H9 (cell line): ENCODE measurements at regions not wholly inside any gene's neighbourhood (a gene's known extent, or its start where the extent isn't known, plus 50 kb on each side); places are given as distances from the start of the nearest gene placed in this dataset.
"Not testable (repeated sequence)": the region's sequence is repeated elsewhere in the genome, so short reads cannot be mapped to it uniquely, and the experiment has no call there.

Experiments
- DNase-seq: peaks from one replicate; pipeline ENCODE4 v3.0.0-alpha.2; 2017
- H2AFZ ChIP-seq: one replicate; pipeline ENCODE4 v1.6.1; 2013; ENCODE audit warnings: mild to moderate bottlenecking, low read length, control low read depth, moderate library complexity
- H2AK5ac ChIP-seq: 2 replicates; pipeline ENCODE4 v1.6.1; 2013; ENCODE audit warnings: low read length, control low read depth, mixed read lengths; ENCODE audit not compliant: insufficient read length
- H2BK120ac ChIP-seq: one replicate; pipeline ENCODE4 v1.6.1; 2013; ENCODE audit warnings: low read depth, mild to moderate bottlenecking, low read length, control low read depth, inconsistent platforms; ENCODE audit not compliant: poor library complexity, severe bottlenecking
- H2BK12ac ChIP-seq: 2 replicates; pipeline ENCODE4 v1.6.1; 2013; ENCODE audit warnings: low read length, control low read depth, mixed read lengths, low read depth; ENCODE audit not compliant: insufficient read length
- H2BK15ac ChIP-seq: 2 replicates; pipeline ENCODE4 v1.6.1; 2013; ENCODE audit warnings: low read depth, low read length, control low read depth
- H2BK20ac ChIP-seq: one replicate; pipeline ENCODE4 v1.6.1; 2013; ENCODE audit warnings: low read depth, mild to moderate bottlenecking, low read length, control low read depth, inconsistent platforms; ENCODE audit not compliant: poor library complexity, severe bottlenecking
- H2BK5ac ChIP-seq: 2 replicates; pipeline ENCODE4 v1.6.1; 2013; ENCODE audit warnings: low read length, control low read depth, mixed read lengths; ENCODE audit not compliant: insufficient read length
- H3K14ac ChIP-seq: 2 replicates; pipeline ENCODE4 v1.6.1; 2013; ENCODE audit warnings: low read length, control low read depth; ENCODE audit not compliant: insufficient read depth
- H3K18ac ChIP-seq: 2 replicates; pipeline ENCODE4 v1.6.1; 2013; ENCODE audit warnings: low read depth, mild to moderate bottlenecking, mixed read lengths, low read length, control low read depth; ENCODE audit not compliant: insufficient read length
- H3K23ac ChIP-seq: 2 replicates; pipeline ENCODE4 v1.6.1; 2013; ENCODE audit warnings: low read length, control low read depth, mixed read lengths, low read depth; ENCODE audit not compliant: insufficient read length
- H3K23me2 ChIP-seq: 2 replicates; pipeline ENCODE4 v1.6.1; 2013; ENCODE audit warnings: low read depth, mild to moderate bottlenecking, mixed read lengths, low read length, control low read depth; ENCODE audit not compliant: insufficient read length, poor library complexity, severe bottlenecking
- H3K27ac ChIP-seq: 2 replicates; pipeline ENCODE4 v1.5.1; 2013; ENCODE audit warnings: low read length, control low read depth, mixed read lengths, low read depth; ENCODE audit not compliant: insufficient read length
- H3K27me3 ChIP-seq: 2 replicates; pipeline ENCODE4 v1.6.1; 2013; ENCODE audit warnings: low read length, control low read depth, inconsistent platforms; ENCODE audit not compliant: insufficient read depth
- H3K4ac ChIP-seq: 2 replicates; pipeline ENCODE4 v1.6.1; 2013; ENCODE audit warnings: low read depth, mild to moderate bottlenecking, control low read depth, inconsistent platforms, low read length, moderate library complexity
- H3K4me1 ChIP-seq: 2 replicates; pipeline ENCODE4 v1.6.1; 2013; ENCODE audit warnings: low read length, control low read depth, inconsistent platforms; ENCODE audit not compliant: insufficient read depth
- H3K4me2 ChIP-seq: 2 replicates; pipeline ENCODE4 v1.6.1; 2013; ENCODE audit warnings: low read length, control low read depth, mixed read lengths; ENCODE audit not compliant: insufficient read length, insufficient read depth
- H3K56ac ChIP-seq: 2 replicates; pipeline ENCODE4 v1.6.1; 2013; ENCODE audit warnings: low read depth, mild to moderate bottlenecking, mixed read lengths, low read length, control low read depth; ENCODE audit not compliant: insufficient read length
- H3K79me1 ChIP-seq: 2 replicates; pipeline ENCODE4 v1.6.1; 2013; ENCODE audit warnings: low read depth, mild to moderate bottlenecking, moderate library complexity, low read length, control low read depth, inconsistent platforms; ENCODE audit not compliant: insufficient read depth, poor library complexity, severe bottlenecking
- H3K79me2 ChIP-seq: 2 replicates; pipeline ENCODE4 v1.6.1; 2013; ENCODE audit warnings: low read length, control low read depth, inconsistent platforms; ENCODE audit not compliant: insufficient read depth
- H3K9ac ChIP-seq: 2 replicates; pipeline ENCODE4 v1.6.1; 2013; ENCODE audit warnings: low read length, control low read depth, mixed read lengths; ENCODE audit not compliant: insufficient read length; ENCODE audit errors: extremely low read depth
- H3K9me3 ChIP-seq: one replicate; pipeline ENCODE4 v1.6.1; 2013; ENCODE audit warnings: low read depth, low read length, inconsistent platforms; ENCODE audit not compliant: control insufficient read depth
- H3T11ph ChIP-seq: one replicate; pipeline ENCODE4 v1.6.1; 2013; ENCODE audit warnings: mild to moderate bottlenecking, low read length, control low read depth, inconsistent platforms
- H4K20me1 ChIP-seq: one replicate; pipeline ENCODE4 v1.6.1; 2013; ENCODE audit not compliant: control insufficient read depth, insufficient read length, insufficient read depth
- H4K5ac ChIP-seq: 2 replicates; pipeline ENCODE4 v1.6.1; 2013; ENCODE audit warnings: low read depth, mild to moderate bottlenecking, mixed read lengths, low read length, control low read depth; ENCODE audit not compliant: insufficient read length
- H4K8ac ChIP-seq: replicated peaks from 2 replicates; pipeline ENCODE4 v1.6.1; 2013; ENCODE audit warnings: low read length, control low read depth, mixed read lengths, low read depth; ENCODE audit not compliant: insufficient read length
- H4K91ac ChIP-seq: 2 replicates; pipeline ENCODE4 v1.6.1; 2013; ENCODE audit warnings: low read depth, mild to moderate bottlenecking, moderate library complexity, mixed read lengths, low read length, control low read depth; ENCODE audit not compliant: insufficient read length
- H3K27ac Mint-ChIP-seq, 3 experiments: 2 replicates in 2 of 3; 3 replicates in 1 of 3; pipeline ENCODE4 v1.8.0; 2020 to 2021; ENCODE audit warnings: mixed read lengths in 3 of 3, mild to moderate bottlenecking in 1 of 3, moderate library complexity in 1 of 3
- H3K27me3 Mint-ChIP-seq: 2 replicates; pipeline ENCODE4 v1.8.0; 2021; ENCODE audit warnings: low read depth, mild to moderate bottlenecking, moderate library complexity, mixed read lengths
- H3K36me3 Mint-ChIP-seq, 3 experiments: 2 replicates in 2 of 3; 3 replicates in 1 of 3; pipeline ENCODE4 v1.8.0; 2020 to 2021; ENCODE audit warnings: low read depth in 3 of 3, mixed read lengths in 3 of 3; ENCODE audit not compliant: insufficient read depth in 1 of 3
- H3K4me1 Mint-ChIP-seq, 2 experiments: 2 replicates each; pipeline ENCODE4 v1.8.0; 2020; ENCODE audit warnings: mixed read lengths in 2 of 2
- H3K4me3 Mint-ChIP-seq, 2 experiments: 2 replicates in 1 of 2; 3 replicates in 1 of 2; pipeline ENCODE4 v1.8.0; 2020 to 2021; ENCODE audit warnings: mild to moderate bottlenecking in 2 of 2, mixed read lengths in 2 of 2, moderate library complexity in 1 of 2
- H3K9me3 Mint-ChIP-seq, 2 experiments: 2 replicates in 1 of 2; 3 replicates in 1 of 2; pipeline ENCODE4 v1.8.0; 2020; ENCODE audit warnings: mild to moderate bottlenecking in 2 of 2, mixed read lengths in 2 of 2, moderate library complexity in 1 of 2
- WGBS: extraction: QIAGEN DNeasy Blood & Tissue Kit; methylation state at CpG from one replicate; pipeline ENCODE4 v1.1.7; 2013; ENCODE audit warnings: missing lambda C conversion rate, low lambda C conversion rate, mixed read lengths; ENCODE audit not compliant: insufficient read length; ENCODE audit errors: extremely low coverage; 5-methylcytosine and 5-hydroxymethylcytosine counted together
- TF ChIP-seq, protein P1 (sequence below): fragments of 200-600 bp; sonication (generic); conservative IDR thresholded peaks from 3 replicates; pipeline ENCODE4 v1.8.0; 2021; ENCODE audit warnings: antibody characterized with exemption, mild to moderate bottlenecking

DNA sequence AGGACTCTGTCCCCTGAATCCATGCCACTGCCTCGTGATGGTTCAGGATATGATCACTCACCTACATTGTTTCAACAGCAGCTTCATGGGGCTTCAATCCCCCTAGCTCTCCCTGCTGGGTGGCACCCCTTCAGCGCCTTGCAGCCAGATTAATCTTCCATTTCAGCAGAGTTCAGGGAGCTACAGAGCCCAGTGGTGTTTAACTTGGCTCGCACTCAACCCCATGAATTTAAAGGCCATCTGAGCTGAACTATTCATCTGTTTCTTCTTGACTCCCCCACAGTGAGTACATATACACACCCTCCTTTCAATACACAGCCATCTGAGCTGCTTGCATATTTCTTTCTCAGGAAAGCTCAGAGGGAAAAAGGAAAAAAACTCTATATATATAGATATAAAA lies 202.8 kb upstream of the C16orf82 start:
- no peak overlapping the region for H2BK120ac ChIP-seq
- Mint-ChIP-seq H3K9me3 (peaks cover 13 to 21% of the 10 kb centered on the region in 2 experiments), H3K27ac (no peak overlapping the region; a peak in 1 of 7 replicates), H3K4me3 (no peak overlapping the region), H3K4me1 (peaks cover 0 to 4% of the 10 kb centered on the region in 2 experiments; a peak in 2 of 4 replicates), H3K36me3 (peaks cover 5 to 15% (median 11%) of the 10 kb centered on the region in 3 experiments; a peak in 5 of 7 replicates), H3K27me3 (peaks cover 6% of the 10 kb centered on the region)
- no peak overlapping the region for H2BK5ac ChIP-seq
- no peaks in the 10 kb centered on the region for H3K23me2 ChIP-seq
- H3K4me2 ChIP-seq = no peak overlapping the region
- H3K27me3 ChIP-seq = no peaks in the 10 kb centered on the region
- no peak overlapping the region for H3T11ph ChIP-seq
- TF ChIP-seq, protein P1, sequence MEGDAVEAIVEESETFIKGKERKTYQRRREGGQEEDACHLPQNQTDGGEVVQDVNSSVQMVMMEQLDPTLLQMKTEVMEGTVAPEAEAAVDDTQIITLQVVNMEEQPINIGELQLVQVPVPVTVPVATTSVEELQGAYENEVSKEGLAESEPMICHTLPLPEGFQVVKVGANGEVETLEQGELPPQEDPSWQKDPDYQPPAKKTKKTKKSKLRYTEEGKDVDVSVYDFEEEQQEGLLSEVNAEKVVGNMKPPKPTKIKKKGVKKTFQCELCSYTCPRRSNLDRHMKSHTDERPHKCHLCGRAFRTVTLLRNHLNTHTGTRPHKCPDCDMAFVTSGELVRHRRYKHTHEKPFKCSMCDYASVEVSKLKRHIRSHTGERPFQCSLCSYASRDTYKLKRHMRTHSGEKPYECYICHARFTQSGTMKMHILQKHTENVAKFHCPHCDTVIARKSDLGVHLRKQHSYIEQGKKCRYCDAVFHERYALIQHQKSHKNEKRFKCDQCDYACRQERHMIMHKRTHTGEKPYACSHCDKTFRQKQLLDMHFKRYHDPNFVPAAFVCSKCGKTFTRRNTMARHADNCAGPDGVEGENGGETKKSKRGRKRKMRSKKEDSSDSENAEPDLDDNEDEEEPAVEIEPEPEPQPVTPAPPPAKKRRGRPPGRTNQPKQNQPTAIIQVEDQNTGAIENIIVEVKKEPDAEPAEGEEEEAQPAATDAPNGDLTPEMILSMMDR = no peak
- no peak overlapping the region for H4K8ac ChIP-seq
- H3K4me1 ChIP-seq = no peaks in the 10 kb centered on the region
- H4K91ac ChIP-seq = no peak overlapping the region
- H4K20me1 ChIP-seq = no peaks in the 10 kb centered on the region
- H3K23ac ChIP-seq = no peak overlapping the region
- H3K14ac ChIP-seq = no peak overlapping the region
- no peak overlapping the region for H4K5ac ChIP-seq
- no peak overlapping the region for H3K9ac ChIP-seq
- no peak overlapping the region for H2AK5ac ChIP-seq
- no peak overlapping the region for H3K56ac ChIP-seq
- no peak overlapping the region for H2BK15ac ChIP-seq
- no peaks in the 10 kb centered on the region for H3K79me1 ChIP-seq
- H2BK12ac ChIP-seq = no peak overlapping the region
- H3K4ac ChIP-seq = no peak overlapping the region
- H3K79me2 ChIP-seq = no peaks in the 10 kb centered on the region
- no peak overlapping the region for H2BK20ac ChIP-seq
- no peak overlapping the region for H2AFZ ChIP-seq
- peaks cover 16% of the 10 kb centered on the region for H3K9me3 ChIP-seq
- DNase-seq = no peak
- WGBS = no CpG with 5 or more reads among the region's 3 CpGs
- H3K18ac ChIP-seq = no peak overlapping the region
- no peak overlapping the region for H3K27ac ChIP-seq

DNA sequence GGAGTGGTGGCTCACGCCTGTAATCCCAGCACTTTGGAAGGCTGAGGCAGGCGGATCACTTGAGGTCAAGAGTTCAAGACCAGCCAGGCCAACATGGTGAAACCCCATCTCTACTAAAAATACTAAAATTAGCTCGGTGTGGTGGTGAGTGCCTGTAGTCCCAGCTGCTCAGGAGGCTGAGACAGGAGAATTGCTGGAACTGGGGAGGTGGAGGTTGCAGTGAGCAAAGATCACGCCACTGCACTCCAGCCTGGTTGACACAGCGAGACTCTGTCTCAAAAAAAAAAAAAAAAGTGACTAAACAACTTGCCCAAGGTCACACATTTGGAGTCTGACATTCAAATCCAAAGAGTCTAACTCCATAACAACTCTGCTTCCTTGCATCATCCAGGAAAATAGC lies 192.4 kb upstream of the C16orf82 start:
- not testable (repeated sequence) for H3K23ac ChIP-seq, H2BK15ac ChIP-seq, H3K27me3 Mint-ChIP-seq, H4K20me1 ChIP-seq, H2BK5ac ChIP-seq, H3K4me3 Mint-ChIP-seq, H4K91ac ChIP-seq, H3K27ac ChIP-seq, H3K27me3 ChIP-seq, H3K4me2 ChIP-seq, H3K9me3 Mint-ChIP-seq, H3K18ac ChIP-seq, H3K4ac ChIP-seq, H3K4me1 Mint-ChIP-seq, H2AK5ac ChIP-seq, H2AFZ ChIP-seq, H3K27ac Mint-ChIP-seq, H3K9me3 ChIP-seq, H3K9ac ChIP-seq, H3K79me2 ChIP-seq, H3K23me2 ChIP-seq, H4K5ac ChIP-seq, H2BK120ac ChIP-seq, H2BK20ac ChIP-seq, H3T11ph ChIP-seq, H3K4me1 ChIP-seq, H3K14ac ChIP-seq, DNase-seq, H3K56ac ChIP-seq, H2BK12ac ChIP-seq, H3K79me1 ChIP-seq, H4K8ac ChIP-seq, H3K36me3 Mint-ChIP-seq
- no CpG with 5 or more reads among the region's 5 CpGs for WGBS
